Glomerular endothelial cell (primary cell): ENCODE measurements at regions not wholly inside any gene's neighbourhood (a gene's known extent, or its start where the extent isn't known, plus 50 kb on each side); places are given as distances from the start of the nearest gene placed in this dataset.
"Not testable (repeated sequence)": the region's sequence is repeated elsewhere in the genome, so short reads cannot be mapped to it uniquely, and the experiment has no call there.

Experiments
- DNase-seq: peaks from one replicate; pipeline ENCODE4 v3.0.0-alpha.2; 2011; ENCODE audit warnings: low read depth, low spot score; ENCODE audit errors: extremely low read depth

GRCh38 chr4:170374770-170375169 lies 285.0 kb upstream of the AADAT start:
- no peak for DNase-seq

GRCh38 chr4:170348945-170349344 lies 259.2 kb upstream of the AADAT start:
- DNase-seq: no peak

- DNase-seq: not testable (repeated sequence)
Measured at GRCh38 chr4:170347191-170347590, 257.4 kb upstream of the AADAT start.

- DNase-seq: no peak
Measured at GRCh38 chr4:170339522-170339921, 249.8 kb upstream of the AADAT start.

GRCh38 chr4:170336238-170336775 lies 246.6 kb upstream of the AADAT start:
- no peak for DNase-seq

- no peak for DNase-seq
Measured at GRCh38 chr4:170325599-170325998, 235.8 kb upstream of the AADAT start.

GRCh38 chr4:170323623-170324022 lies 233.9 kb upstream of the AADAT start:
- no peak for DNase-seq

- DNase-seq: no peak
Measured at GRCh38 chr4:170307182-170307581, 217.4 kb upstream of the AADAT start.

GRCh38 chr4:170306208-170306607 lies 216.5 kb upstream of the AADAT start:
- no peak for DNase-seq

- no peak for DNase-seq
Measured at GRCh38 chr4:170305627-170306026, 215.9 kb upstream of the AADAT start.

- DNase-seq: no peak
Measured at GRCh38 chr4:170281027-170281426, 191.3 kb upstream of the AADAT start.

GRCh38 chr4:170278460-170278859 lies 188.7 kb upstream of the AADAT start:
- DNase-seq: no peak

- no peak for DNase-seq
Measured at GRCh38 chr4:170274616-170275015, 184.9 kb upstream of the AADAT start.

GRCh38 chr4:170272959-170273358 lies 183.2 kb upstream of the AADAT start:
- no peak for DNase-seq

- no peak for DNase-seq
Measured at GRCh38 chr4:170271723-170272122, 182.0 kb upstream of the AADAT start.

GRCh38 chr4:170270628-170271027 lies 180.9 kb upstream of the AADAT start:
- no peak for DNase-seq

GRCh38 chr4:170269950-170270349 lies 180.2 kb upstream of the AADAT start:
- DNase-seq: no peak

GRCh38 chr4:170259631-170260153 lies 169.9 kb upstream of the AADAT start:
- DNase-seq: peak; percentile 51

GRCh38 chr4:170256807-170257206 lies 167.1 kb upstream of the AADAT start:
- no peak for DNase-seq

- DNase-seq: no peak
Measured at GRCh38 chr4:170248576-170248975, 158.8 kb upstream of the AADAT start.

GRCh38 chr4:170248029-170248428 lies 158.3 kb upstream of the AADAT start:
- DNase-seq: no peak

GRCh38 chr4:170247596-170247995 lies 157.8 kb upstream of the AADAT start:
- no peak for DNase-seq

- no peak for DNase-seq
Measured at GRCh38 chr4:170243662-170244288, 154.0 kb upstream of the AADAT start.
